A204.1 (cell line): ENCODE measurements at regions not wholly inside any gene's neighbourhood (a gene's known extent, or its start where the extent isn't known, plus 50 kb on each side); places are given as distances from the start of the nearest gene placed in this dataset.
"Not testable (repeated sequence)": the region's sequence is repeated elsewhere in the genome, so short reads cannot be mapped to it uniquely, and the experiment has no call there.

Experiments
- FAIRE-seq: peaks from 2 replicates; lab custom pipeline; 2012; peaks lifted over from hg19 to GRCh38; lab: Jason Lieb, UNC

- no peak for FAIRE-seq
Observed at GRCh38 chr10:62498271-62498670, 124.1 kb downstream of the ZNF365 start.

DNA sequence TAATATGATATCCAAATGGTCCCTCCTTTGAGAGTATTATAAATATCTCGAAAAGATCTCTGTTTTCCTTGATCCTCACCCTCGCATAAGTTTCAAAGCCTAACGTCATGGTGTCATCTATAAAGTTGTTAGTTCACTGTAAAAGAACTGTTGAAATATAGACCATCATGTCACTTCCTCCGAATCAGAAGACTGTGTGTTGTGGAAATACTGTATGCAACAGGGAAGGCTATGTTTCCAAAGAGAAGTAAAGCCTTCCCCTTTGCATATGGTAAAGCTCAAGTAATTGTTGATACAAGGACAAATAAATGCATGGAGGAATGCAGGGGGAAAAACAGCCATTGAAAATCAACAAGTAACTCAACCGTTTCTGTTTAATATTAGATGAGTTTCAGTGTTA is 125.9 kb downstream of the ZNF365 start:
- FAIRE-seq, result not testable (repeated sequence)

- no peak for FAIRE-seq
Observed at GRCh38 chr10:62501547-62501946, 127.4 kb downstream of the ZNF365 start.

DNA sequence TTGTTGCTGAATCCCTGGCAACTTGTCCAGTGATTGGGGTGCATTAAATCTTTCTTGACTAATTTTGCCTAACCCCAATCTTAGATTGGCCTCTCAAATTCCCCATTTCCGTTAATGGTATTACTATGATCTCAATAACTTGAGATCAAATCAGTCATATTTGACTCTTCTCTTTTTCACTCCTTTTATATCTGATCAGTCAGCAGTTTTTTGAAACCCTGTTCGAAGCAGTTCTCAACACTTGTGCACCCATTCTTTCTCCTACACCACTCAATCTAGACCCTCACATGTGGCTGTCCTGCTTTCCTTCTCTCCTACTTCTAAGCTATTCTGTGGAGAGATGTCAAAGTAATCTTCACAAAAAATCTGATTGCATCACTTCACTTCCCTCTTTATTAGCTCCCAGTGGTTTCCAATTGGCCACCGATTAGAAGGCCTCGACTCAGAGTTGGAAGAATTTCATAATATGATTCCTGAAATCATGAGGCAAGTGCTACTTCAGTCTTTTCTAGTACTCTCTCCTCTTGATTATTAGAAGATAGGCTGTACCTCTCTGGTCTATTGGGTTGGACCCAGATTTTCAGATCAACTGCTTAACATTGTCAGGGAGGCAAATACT is 128.9 kb downstream of the ZNF365 start:
- no peak for FAIRE-seq

DNA sequence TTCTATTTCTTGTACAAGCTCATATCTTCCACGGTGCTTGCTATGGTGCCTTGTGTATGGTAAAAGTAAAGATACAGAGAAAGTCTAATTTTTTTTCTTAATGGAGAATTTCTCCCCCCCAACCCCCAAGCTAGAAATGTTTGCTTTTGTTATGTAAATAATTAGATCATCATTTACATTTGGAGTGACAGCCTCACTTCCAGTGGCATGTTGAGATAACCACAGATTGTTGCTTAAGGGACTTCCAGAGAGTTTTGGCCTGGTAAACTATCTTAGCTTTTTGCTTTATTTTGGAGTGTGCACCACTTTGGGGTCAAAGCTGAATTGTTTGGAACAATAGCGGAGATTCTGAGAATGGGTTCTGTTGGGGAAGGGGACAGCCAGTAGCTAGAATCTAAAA is 129.7 kb downstream of the ZNF365 start:
- no peak for FAIRE-seq

DNA sequence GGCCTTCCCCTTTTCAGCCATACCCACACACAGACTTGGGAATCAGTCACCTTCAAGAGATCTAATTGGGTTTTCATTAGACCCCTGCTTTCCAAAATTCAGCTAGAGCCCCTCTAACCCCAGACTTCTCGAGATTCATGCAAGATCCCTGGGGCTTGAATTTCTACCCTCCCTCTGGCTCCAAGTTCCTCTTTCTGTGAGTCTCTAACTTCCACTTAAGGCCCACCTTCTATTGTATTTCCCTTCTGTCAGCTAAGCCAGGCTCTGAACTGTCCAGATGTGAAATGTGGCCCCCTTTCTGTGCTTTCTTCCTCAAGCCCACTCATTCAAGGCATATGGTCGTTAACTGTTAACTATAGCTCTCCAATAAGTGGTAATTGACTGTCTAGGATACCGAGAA is 132.2 kb downstream of the ZNF365 start:
- no peak for FAIRE-seq

GRCh38 chr10:62511238-62511637 is 137.1 kb downstream of the ZNF365 start:
- no peak for FAIRE-seq

GRCh38 chr10:62511656-62512055 is 137.5 kb downstream of the ZNF365 start:
- FAIRE-seq, result no peak

DNA sequence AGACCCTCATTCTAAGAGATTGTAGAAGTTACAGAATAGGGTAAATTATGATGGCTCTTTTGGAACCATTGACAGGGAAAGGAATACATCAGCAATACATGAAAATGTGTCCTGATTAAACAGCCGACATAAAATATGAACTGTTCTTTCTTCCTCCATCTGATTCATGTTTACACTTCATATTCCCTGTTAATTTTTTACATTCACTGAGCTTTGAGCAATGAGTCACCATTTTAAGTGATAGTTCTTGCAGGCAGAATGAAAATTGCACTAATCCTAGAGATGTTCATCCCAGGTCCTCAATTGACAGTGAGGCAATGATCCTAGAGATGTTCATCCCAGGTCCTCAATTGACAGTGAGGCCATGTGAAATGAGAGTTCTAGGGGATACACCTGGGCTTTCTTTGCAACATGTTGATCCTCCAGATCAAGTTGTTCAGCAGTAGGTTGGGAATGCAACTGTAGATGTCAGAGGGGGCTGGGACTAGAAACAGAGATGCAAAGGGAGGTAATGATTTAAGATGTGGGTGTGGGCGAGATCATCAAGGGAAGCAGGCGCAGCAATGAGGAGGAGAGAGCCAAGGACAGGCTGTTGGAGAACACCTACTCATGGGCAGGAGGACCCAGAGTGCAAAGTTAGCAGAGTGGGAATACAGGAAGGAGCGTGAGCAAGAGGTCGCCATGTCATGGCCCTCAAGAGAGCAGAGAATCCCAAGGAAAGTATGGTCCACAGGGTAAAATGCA is 138.7 kb downstream of the ZNF365 start:
- FAIRE-seq, result no peak

GRCh38 chr10:62514079-62514693 is 140.0 kb downstream of the ZNF365 start:
- FAIRE-seq, result no peak

DNA sequence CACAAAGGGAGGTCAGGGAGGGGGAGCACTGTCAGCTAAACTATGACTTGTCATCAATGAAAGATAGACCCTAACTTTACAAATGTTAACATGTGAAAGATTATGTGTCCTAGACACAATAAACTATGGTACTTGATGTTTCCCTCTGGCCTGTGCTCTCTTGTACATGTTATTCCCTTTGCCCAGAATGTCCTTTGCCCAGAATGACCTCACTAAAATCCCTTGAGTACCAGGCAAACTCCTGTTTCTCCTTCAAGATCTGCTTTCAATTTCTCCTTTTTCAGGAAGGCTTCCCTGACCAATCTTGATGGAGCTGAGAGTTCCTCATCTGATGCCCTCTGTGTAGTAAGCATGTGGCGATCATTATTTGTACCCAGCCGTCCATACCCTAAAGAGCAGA is 143.1 kb downstream of the ZNF365 start:
- FAIRE-seq, result no peak

DNA sequence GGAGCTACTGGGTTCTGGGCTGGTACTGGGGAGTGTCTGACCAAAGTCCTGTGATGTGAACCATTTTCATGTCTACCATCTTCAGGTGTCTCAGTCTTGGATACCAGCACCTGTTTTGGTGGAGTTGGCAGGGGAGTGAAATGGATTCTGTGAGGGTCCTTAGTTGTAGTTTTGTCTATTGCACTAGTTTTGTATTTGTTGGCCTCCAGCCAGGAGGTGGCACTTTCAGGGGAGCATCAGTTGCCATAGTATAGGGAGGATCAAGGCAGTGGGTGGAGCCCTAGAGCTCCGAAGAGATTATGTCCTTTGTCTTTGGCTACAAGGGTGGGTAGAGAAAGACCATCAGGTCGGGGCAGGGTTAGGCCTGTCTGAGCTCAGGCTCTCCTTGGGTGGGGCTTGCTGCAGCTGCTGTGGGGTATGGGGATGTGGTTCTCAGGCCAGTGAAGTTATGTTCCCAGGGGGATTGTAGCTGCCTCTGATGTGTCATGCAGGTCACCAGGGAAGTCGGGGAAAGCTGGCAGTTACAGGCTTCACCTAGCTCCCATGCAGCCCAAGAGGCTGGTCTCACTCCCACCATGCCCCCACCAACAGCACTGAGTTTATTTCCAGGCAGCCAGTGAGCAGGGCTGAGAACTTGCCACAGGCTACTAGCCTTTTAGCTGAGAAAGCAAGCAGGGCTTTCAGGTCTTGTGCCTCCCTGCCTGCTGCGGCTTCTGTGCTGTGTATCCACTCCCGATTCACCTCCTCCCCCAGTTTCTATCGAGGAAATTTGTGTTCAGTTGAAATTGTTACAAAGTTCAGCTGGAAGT is 153.1 kb downstream of the ZNF365 start:
- FAIRE-seq, result no peak

- no peak for FAIRE-seq
Observed at GRCh38 chr10:62528441-62528840, 154.3 kb downstream of the ZNF365 start.

DNA sequence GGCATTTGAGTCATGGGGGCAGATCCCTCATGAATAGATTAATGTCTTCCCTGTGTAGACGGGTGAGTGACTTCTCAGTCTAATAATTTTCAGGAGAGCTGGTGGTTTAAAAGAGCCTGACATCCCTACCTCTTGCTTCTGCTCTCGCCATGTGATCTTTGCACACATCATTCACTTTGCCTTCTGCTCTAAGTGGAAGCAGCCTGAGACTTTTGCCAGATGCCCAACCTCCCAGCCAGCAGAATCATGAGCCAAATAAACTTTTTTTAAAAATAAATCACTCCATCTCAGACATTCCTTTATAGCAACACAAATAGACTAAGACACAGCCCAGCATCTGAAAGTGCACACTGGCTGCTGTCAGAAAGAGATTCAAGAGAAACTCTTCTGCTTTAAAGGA is 155.2 kb downstream of the ZNF365 start:
- FAIRE-seq, result no peak

GRCh38 chr10:62534031-62534430 is 159.9 kb downstream of the ZNF365 start:
- no peak for FAIRE-seq

GRCh38 chr10:62538606-62539005 is 164.4 kb downstream of the ZNF365 start:
- no peak for FAIRE-seq

- no peak for FAIRE-seq
Observed at GRCh38 chr10:62540389-62540788, 166.2 kb downstream of the ZNF365 start.

GRCh38 chr10:62541811-62542210 is 167.6 kb downstream of the ZNF365 start:
- no peak for FAIRE-seq

DNA sequence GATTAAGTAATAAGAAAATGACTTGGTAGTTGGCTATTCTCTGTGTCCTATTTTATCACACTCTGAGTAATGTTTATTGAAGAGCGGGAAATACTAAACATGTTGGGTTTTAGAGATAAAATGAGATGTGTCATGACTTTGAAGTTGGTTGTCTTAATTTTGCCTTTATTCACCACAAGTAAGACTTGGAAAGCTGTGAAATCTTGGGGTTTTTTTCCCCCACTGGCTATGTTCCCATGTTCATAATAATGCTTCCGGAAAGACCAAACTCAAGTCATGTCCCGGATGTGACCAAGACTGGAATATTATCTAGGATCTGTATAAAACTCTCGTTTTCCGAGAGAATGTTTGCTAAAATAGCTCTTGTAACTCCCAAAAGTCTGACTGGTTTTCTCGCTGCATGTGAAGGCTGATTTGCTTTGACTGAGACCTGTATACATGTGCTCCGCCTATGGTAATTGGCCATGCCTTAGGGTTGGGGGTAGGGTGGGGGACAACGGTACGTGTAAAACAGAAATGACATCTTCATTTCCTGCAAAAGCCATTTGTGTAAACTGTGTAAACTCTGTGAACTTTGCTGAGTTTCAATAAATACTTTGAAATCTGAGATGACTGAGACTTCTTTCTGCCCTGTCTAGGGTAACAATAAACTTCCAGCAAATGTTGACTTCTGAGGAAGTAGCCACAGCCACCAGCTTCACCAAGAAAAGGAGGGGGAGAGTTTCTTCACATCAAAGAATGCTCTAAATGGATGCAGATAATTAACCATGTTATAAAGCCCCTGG is 169.6 kb downstream of the ZNF365 start:
- no peak for FAIRE-seq

GRCh38 chr10:62545160-62546066 is 171.2 kb downstream of the ZNF365 start:
- no peak for FAIRE-seq

DNA sequence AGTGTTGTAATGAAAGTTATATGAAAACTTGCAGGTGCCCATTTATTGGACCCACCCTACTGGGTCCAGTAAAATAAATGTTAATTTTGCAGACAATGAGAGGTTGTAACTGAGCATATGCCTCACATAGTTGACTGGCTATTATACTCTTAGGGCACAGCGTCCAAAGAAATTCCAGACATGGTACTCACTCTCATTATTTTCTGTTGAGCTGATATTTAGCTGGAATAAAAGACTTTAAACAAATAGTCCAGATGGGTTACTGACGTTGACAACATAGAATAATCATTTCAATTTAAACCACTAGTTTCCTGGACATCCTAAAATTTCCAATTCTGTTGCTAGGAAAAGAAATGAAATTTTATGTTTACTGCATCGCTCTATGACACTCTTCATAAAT is 174.5 kb downstream of the ZNF365 start:
- no peak for FAIRE-seq
